ENCODE measurements at regions not wholly inside any gene's neighbourhood (a gene's known extent, or its start where the extent isn't known, plus 50 kb on each side); places are given as distances from the start of the nearest gene placed in this dataset.

GRCh38 chr10:61049386-61049785 is 105.4 kb upstream of the RHOBTB1 start:
- TF ChIP-seq CTCF (IDR thresholded peaks at IDR 0.05) (no peak), POLR2A (IDR thresholded peaks at IDR 0.05) (no peak)

Data from breast epithelium (tissue), 3 donors.